Endothelial cell of umbilical vein (primary cell): ENCODE measurements at regions not wholly inside any gene's neighbourhood (a gene's known extent, or its start where the extent isn't known, plus 50 kb on each side); places are given as distances from the start of the nearest gene placed in this dataset.

ENCODE experiments used
- BruUV-seq: library from RNA; stranded (reverse); fragments of 400-500 nt; replicated peaks from 2 replicates; lab custom pipeline; 2021; lab: Mats Ljungman, UMichigan
- CTCF ChIA-PET: fragments of 300-600, 350-600 bp; sonication (Branson Sonifier 250); formaldehyde crosslinking; loops from one replicate; lab custom pipeline; 2021; ENCODE audit warnings: antibody characterized with exemption, inconsistent platforms; lab: Charles Lee
- POLR2A ChIA-PET: fragments of 300-600, 350-600 bp; sonication (Branson Sonifier 250); formaldehyde crosslinking; loops from one replicate; lab custom pipeline; 2021; ENCODE audit warnings: antibody characterized with exemption, inconsistent platforms; lab: Charles Lee
- DNase-seq: peaks from one replicate; pipeline ENCODE4 v3.0.0-alpha.2; 2011; ENCODE audit warnings: low read depth, low spot score
- FAIRE-seq: peaks from 2 replicates; lab custom pipeline; 2011; peaks lifted over from hg19 to GRCh38; lab: Jason Lieb, UNC
- H2AFZ ChIP-seq: 2 replicates; pipeline ENCODE4 v1.6.0; 2012; ENCODE audit warnings: low read depth, low read length, control low read depth, inconsistent platforms
- H3K27ac ChIP-seq: 2 replicates; pipeline ENCODE4 v1.5.1; 2011; ENCODE audit warnings: low read depth, mild to moderate bottlenecking, control low read depth, low read length, moderate library complexity; ENCODE audit not compliant: insufficient read depth
- H3K27me3 ChIP-seq, 2 experiments: 2 replicates each; pipeline versions ENCODE4 v1.6.0 to v1.6.1; 2011; ENCODE audit warnings: low read length in 2 of 2, mixed read lengths in 1 of 2; ENCODE audit not compliant: control insufficient read depth in 2 of 2, insufficient read depth in 2 of 2
- H3K36me3 ChIP-seq, 2 experiments: 2 replicates in 1 of 2; 3 replicates in 1 of 2; pipeline ENCODE4 v1.5.1; 2011; ENCODE audit warnings: low read length in 2 of 2, mild to moderate bottlenecking in 1 of 2, moderate library complexity in 1 of 2; ENCODE audit not compliant: control insufficient read depth in 2 of 2, insufficient read depth in 2 of 2; ENCODE audit errors: extremely low read depth in 1 of 2
- H3K4me1 ChIP-seq: 3 replicates; pipeline ENCODE4 v1.5.1; 2011; ENCODE audit warnings: mild to moderate bottlenecking, low read length; ENCODE audit not compliant: control insufficient read depth, insufficient read depth; ENCODE audit errors: extremely low read depth
- H3K4me2 ChIP-seq: 2 replicates; pipeline ENCODE4 v1.6.1; 2011; ENCODE audit warnings: low read length, control low read depth, mixed read lengths; ENCODE audit not compliant: insufficient read depth
- H3K4me3 ChIP-seq, 3 experiments: fragments of 200-600 bp in 1 of 3; sonication (generic), shearing (Covaris generic) in 1 of 3; replicated peaks in 1 of 3; 2 replicates each; pipeline ENCODE4 v1.5.1; 2011 to 2016; ENCODE audit warnings: control low read depth in 3 of 3, low read length in 3 of 3, mild to moderate bottlenecking in 2 of 3, inconsistent platforms in 1 of 3, low read depth in 1 of 3, moderate library complexity in 1 of 3; ENCODE audit not compliant: insufficient read depth in 1 of 3
- H3K79me2 ChIP-seq: 2 replicates; pipeline ENCODE4 v1.6.0; 2012; ENCODE audit warnings: low read length, inconsistent platforms; ENCODE audit not compliant: control insufficient read depth, insufficient read depth
- H3K9ac ChIP-seq: replicated peaks from 2 replicates; pipeline ENCODE3; 2011; ENCODE audit warnings: low read length, control low read depth; ENCODE audit not compliant: insufficient read depth; ENCODE audit errors: extremely low read depth
- H3K9me1 ChIP-seq: replicated peaks from 3 replicates; pipeline ENCODE4 v1.6.0; 2011; ENCODE audit warnings: mild to moderate bottlenecking, low read length; ENCODE audit not compliant: control insufficient read depth, insufficient read depth; ENCODE audit errors: extremely low read depth
- H3K9me3 ChIP-seq: replicated peaks from 2 replicates; pipeline ENCODE4 v1.5.1; 2012; ENCODE audit warnings: low read length, inconsistent platforms; ENCODE audit not compliant: control insufficient read depth, insufficient read depth
- H4K20me1 ChIP-seq: replicated peaks from 2 replicates; pipeline ENCODE3; 2011; ENCODE audit warnings: mild to moderate bottlenecking, low read length; ENCODE audit not compliant: control insufficient read depth, insufficient read depth; ENCODE audit errors: extremely low read depth
- EZH2 ChIP-seq: IDR thresholded peaks from 2 replicates; pipeline ENCODE4 v1.6.1; 2012; ENCODE audit warnings: borderline replicate concordance, low read depth, mild to moderate bottlenecking, moderate library complexity, low read length, inconsistent platforms; ENCODE audit not compliant: severe bottlenecking
- FOS ChIP-seq: IDR thresholded peaks from 2 replicates; pipeline ENCODE4 v1.6.1; 2011; ENCODE audit warnings: mild to moderate bottlenecking, low read length, moderate library complexity, borderline replicate concordance; ENCODE audit not compliant: insufficient read depth
- GATA2 ChIP-seq: IDR thresholded peaks from 2 replicates; pipeline ENCODE4 v1.7.0; 2011; ENCODE audit warnings: low read depth, mild to moderate bottlenecking, moderate library complexity, mixed read lengths, low read length; ENCODE audit not compliant: insufficient read length, insufficient read depth
- JUN ChIP-seq: IDR thresholded peaks from 2 replicates; pipeline ENCODE4 v1.6.1; 2011; ENCODE audit warnings: borderline replicate concordance, low read depth; ENCODE audit not compliant: insufficient read length, insufficient read depth
- MAX ChIP-seq: IDR thresholded peaks from 2 replicates; pipeline ENCODE4 v1.6.1; 2011; ENCODE audit not compliant: insufficient read depth, insufficient read length
- MYC ChIP-seq: IDR thresholded peaks from one replicate; pipeline ENCODE4 v1.6.1; 2011; ENCODE audit warnings: mild to moderate bottlenecking, low read depth, low read length
- POLR2A ChIP-seq: IDR thresholded peaks from 2 replicates; pipeline ENCODE4 v1.6.1; 2012; ENCODE audit warnings: low read depth, mild to moderate bottlenecking, control low read depth, low read length
- POLR2AphosphoS5 ChIP-seq: IDR thresholded peaks from 2 replicates; pipeline ENCODE4 v1.6.1; 2012; ENCODE audit warnings: low read depth, mild to moderate bottlenecking, control low read depth, low read length, moderate library complexity; ENCODE audit not compliant: insufficient read depth
- dilution Hi-C: fragments of 300-500 bp; cut with MboI; formaldehyde crosslinking; loops from one replicate; pipeline ENCODE4 v1.15.0; 2019; ENCODE audit warnings: low sequenced_read_pairs; ENCODE audit not compliant: extremely low pct_ligation_motif_present
- intact Hi-C: fragments of 100-400 bp; cut with micrococcal nuclease; formaldehyde crosslinking; loops from one replicate; pipeline ENCODE4 v1.10.0; 2022
- TF ChIP-seq, protein P1 (sequence below), 2 donors: IDR thresholded peaks; 1 replicate in 1 of 2; 2 replicates in 1 of 2; pipeline ENCODE4 v1.5.1; 2011; ENCODE audit warnings: low read length in 2 of 2, mild to moderate bottlenecking in 2 of 2, moderate library complexity in 2 of 2, control low read depth in 1 of 2, inconsistent platforms in 1 of 2, low read depth in 1 of 2; ENCODE audit not compliant: insufficient read depth in 1 of 2; ENCODE audit errors: extremely low read depth in 1 of 2

GRCh38 chr3:43962043-43962442 lies 271.3 kb downstream of the ABHD5 start:
- DNase-seq: no peak
- dilution Hi-C loops: no loop called here
- FAIRE-seq: no peak
- Histone ChIP-seq H3K4me3 (no peak overlapping the region), H3K27ac (no peak overlapping the region), H3K79me2 (no peaks in the 10 kb centered on the region), H3K9ac (no peak overlapping the region), H3K9me3 (no peaks in the 10 kb centered on the region), H2AFZ (no peak overlapping the region), H3K9me1 (no peaks in the 10 kb centered on the region), H3K4me1 (no peaks in the 10 kb centered on the region), H4K20me1 (no peaks in the 10 kb centered on the region), H3K36me3 (no peaks in the 10 kb centered on the region), H3K27me3 (peaks cover 2 to 3% of the 10 kb centered on the region in 2 experiments), H3K4me2 (no peak overlapping the region)
- intact Hi-C loops: no loop called here
- TF ChIP-seq FOS (no peak), MAX (no peak), POLR2A (no peak), EZH2 (no peak), JUN (no peak), POLR2AphosphoS5 (no peak), GATA2 (no peak), MYC (no peak)
- TF ChIP-seq, protein P1, sequence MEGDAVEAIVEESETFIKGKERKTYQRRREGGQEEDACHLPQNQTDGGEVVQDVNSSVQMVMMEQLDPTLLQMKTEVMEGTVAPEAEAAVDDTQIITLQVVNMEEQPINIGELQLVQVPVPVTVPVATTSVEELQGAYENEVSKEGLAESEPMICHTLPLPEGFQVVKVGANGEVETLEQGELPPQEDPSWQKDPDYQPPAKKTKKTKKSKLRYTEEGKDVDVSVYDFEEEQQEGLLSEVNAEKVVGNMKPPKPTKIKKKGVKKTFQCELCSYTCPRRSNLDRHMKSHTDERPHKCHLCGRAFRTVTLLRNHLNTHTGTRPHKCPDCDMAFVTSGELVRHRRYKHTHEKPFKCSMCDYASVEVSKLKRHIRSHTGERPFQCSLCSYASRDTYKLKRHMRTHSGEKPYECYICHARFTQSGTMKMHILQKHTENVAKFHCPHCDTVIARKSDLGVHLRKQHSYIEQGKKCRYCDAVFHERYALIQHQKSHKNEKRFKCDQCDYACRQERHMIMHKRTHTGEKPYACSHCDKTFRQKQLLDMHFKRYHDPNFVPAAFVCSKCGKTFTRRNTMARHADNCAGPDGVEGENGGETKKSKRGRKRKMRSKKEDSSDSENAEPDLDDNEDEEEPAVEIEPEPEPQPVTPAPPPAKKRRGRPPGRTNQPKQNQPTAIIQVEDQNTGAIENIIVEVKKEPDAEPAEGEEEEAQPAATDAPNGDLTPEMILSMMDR (IDR thresholded peaks at IDR 0.05; ENCODE audit: extremely low read depth in 1 of 2, insufficient read depth in 1 of 2, low read depth in 1 of 2, low read length in 2 of 2): no peak
- ChIA-PET CTCF (no interaction called here), POLR2A (no interaction called here)
- BruUV-seq: no TSS peak
